HG03460 (cell line): ENCODE measurements at regions not wholly inside any gene's neighbourhood (a gene's known extent, or its start where the extent isn't known, plus 50 kb on each side); places are given as distances from the start of the nearest gene placed in this dataset.
"Not testable (repeated sequence)": the region's sequence is repeated elsewhere in the genome, so short reads cannot be mapped to it uniquely, and the experiment has no call there.

ENCODE experiments used
- ATAC-seq: cut with Tn5 transposase; IDR thresholded peaks from one replicate; pipeline ENCODE4 v1.9.1; 2021; ENCODE audit not compliant: unreplicated experiment

DNA sequence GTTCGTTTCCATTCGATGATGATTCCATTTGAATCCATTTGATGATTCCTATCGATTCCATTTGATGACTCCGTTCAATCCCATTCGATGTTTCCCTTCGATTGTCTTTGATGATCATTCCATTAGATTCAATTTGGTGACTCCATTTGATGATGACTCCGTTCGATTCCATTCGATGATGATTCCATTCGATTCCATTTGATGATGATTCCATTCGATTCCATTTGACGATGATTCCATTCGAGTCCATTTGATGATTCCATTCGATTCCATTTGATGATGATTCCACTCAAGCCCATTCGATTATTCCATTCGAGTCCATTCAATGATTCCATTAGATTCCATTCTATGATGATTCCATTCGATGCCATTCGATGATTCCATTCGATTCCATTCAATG lies 2730.6 kb downstream of the RPIA start:
- not testable (repeated sequence) for ATAC-seq

- ATAC-seq = not testable (repeated sequence)
These were observed 2735.7 kb downstream of the RPIA start for GRCh38 chr2:91427148-91427547.

GRCh38 chr2:91441932-91442245 lies 2750.4 kb downstream of the RPIA start:
- not testable (repeated sequence) for ATAC-seq

DNA sequence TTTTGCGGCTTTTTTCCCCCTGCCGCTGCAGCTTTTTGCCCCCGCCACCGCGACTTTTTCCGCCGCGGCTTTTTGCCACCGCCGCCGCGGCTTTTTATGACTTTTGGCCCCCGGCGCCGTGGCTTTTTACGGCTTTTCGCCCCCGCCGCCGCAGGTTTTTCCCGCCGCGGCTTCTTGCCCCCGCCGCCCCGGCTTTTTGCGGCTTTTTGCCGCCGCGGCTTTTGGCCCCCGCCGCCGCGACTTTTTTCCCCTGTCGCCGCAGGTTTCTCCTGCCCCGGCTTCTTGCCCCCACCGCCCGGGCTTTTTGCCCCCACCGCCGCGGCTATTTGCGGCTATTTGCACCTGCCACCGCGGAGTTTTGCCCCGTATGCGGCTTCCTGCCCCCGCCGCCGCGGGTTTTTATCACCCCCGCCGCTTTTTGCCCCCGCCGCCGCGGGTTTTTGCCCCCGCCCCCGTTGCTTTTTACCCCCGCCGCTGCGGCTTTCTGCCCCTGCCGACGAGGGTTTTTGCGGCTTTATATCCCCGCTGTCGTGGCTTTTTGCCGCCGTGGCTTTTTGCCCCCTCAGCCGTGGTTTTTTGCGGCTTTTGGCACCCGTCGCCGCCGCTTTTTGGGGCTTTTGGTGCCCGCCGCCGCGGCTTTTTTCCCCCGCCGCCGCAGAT lies 2750.9 kb downstream of the RPIA start:
- ATAC-seq = no peak

GRCh38 chr2:91442906-91443729 lies 2751.6 kb downstream of the RPIA start:
- ATAC-seq = not testable (repeated sequence)

- ATAC-seq = not testable (repeated sequence)
These were observed 2752.2 kb downstream of the RPIA start for GRCh38 chr2:91443730-91444115.

GRCh38 chr2:91445705-91446104 lies 2754.2 kb downstream of the RPIA start:
- ATAC-seq = not testable (repeated sequence)

DNA sequence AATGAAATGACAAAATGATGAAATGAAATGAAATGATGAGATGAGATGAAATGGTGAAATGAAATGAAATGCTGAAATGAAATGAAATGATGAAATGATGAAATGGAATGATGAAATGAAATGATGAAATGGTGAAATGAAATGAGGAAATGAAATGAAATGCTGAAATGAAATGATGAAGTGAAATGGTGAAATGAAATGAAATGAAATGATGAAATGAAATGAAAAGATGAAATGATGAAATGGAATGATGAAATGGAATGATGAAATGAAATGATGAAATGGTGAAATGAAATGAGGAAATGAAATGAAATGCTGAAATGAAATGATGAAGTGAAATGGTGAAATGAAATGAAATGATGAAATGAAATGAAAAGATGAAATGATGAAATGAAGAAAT lies 2755.0 kb downstream of the RPIA start:
- ATAC-seq = not testable (repeated sequence)

DNA sequence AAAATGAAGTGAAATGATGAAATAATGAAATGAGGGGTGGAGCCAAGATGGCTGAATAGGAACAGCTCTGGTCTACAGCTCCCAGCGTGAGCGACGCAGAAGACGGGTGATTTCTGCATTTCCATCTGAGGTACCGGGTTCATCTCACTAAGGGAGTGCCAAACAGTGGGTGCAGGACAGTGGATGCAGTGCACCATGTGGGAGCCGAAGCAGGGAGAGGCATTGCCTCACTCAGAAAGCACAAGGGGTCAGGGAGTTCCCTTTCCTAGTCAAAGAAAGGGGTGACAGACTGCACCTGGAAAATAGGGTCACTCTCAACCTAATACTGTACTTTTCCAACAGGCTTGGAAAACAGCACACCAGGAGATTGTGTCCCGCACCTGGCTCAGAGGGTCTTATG lies 2755.4 kb downstream of the RPIA start:
- not testable (repeated sequence) for ATAC-seq

DNA sequence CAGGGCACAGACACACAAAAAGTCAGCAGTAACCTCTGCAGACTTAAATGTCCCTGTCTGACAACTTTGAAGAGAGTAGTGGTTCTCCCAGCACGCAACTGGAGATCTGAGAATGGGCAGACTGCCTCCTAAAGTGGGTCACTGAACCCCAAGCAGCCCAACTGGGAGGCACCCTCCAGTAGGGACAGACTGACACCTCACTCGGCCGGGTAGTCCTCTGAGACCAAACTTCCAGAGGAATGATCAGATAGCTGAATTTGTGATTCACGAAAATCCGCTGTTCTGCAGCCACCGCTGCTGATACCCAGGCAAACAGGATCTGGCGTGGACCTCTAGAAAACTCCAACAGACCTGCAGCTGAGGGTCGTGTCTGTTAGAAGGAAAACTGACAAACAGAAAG lies 2756.0 kb downstream of the RPIA start:
- ATAC-seq = not testable (repeated sequence)

GRCh38 chr2:91462292-91462691 lies 2770.8 kb downstream of the RPIA start:
- ATAC-seq = not testable (repeated sequence)

DNA sequence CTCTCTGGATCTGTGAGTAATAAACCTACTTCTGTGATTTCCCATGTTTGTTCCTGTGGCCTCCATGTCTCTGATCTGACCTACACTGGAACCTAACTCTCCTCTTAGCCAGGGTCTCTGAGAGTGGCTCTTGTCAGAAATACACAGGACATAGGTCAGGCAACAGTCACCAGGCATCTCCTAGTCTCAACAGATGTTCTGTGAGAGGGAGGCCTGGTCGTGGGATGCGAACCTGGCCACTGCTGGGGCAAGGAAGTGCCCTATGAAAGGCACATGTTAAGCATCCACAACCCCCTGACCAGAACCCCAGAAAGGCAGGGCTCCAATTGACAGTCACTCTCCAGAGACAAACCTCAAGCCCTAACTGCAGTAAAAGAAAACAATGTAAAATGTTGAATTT lies 2771.5 kb downstream of the RPIA start:
- not testable (repeated sequence) for ATAC-seq

DNA sequence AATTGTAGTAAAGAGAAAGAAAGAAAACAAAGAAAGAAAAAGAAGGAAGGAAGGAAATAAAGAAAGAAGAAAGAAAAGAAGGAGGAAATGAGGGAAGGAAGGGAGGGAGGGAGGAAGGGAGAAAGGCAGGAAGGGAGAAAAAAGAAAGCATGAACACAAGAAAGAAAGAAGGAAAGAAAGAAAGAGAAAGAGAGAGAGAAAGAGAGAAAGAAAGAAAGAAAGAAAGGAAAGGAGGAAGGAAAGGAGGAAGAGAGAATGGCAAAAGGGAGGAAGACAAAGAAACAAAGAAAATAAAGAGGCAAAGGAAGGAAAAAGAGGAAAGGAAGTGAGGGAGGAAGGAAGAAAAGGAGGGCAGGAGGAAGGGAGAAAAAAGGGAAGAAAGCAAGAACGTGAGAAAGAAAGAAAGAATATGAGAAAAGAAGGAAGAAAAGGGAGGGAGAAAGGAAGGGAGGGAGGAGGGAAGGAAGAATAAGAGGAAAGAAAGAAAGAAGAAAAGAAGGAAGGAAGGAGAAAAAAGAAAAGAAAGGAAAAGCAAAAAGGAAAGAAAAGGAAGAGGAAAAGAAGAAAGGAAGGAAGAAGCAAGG lies 2775.4 kb downstream of the RPIA start:
- not testable (repeated sequence) for ATAC-seq

DNA sequence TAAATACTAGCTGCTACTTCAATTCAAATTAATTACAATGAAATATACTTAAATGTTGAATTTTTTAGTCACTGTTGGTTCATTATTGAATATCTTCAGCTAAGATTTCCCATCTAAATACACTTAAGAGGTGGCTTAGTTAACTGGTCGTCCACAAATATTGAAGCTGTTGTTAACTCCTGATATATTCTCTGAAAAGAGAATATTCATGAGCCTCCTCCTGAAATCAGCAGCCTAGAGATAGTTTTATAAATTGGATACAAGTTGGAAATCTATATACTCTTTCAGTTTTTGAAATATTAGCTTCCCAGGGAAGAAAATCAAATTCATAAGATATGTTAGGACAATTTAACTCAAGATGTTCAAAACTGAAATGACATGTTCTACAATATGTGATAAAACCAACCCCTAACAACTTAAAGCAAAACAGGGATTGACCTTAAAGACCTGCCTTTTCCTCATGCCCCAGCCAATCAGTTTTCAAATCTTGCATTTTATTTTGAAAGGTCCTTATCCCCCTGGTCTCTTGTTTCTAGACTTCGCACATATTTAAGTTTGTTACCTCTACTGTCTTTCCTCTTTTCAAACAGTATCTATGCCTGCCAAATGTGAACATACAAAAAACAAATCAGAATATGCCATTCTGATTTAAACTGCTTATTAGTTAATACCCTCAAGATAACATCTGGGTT lies 2784.9 kb downstream of the RPIA start:
- not testable (repeated sequence) for ATAC-seq

- not testable (repeated sequence) for ATAC-seq
These were observed 2785.4 kb downstream of the RPIA start for GRCh38 chr2:91476936-91477246.

GRCh38 chr2:91477291-91477690 lies 2785.8 kb downstream of the RPIA start:
- not testable (repeated sequence) for ATAC-seq

DNA sequence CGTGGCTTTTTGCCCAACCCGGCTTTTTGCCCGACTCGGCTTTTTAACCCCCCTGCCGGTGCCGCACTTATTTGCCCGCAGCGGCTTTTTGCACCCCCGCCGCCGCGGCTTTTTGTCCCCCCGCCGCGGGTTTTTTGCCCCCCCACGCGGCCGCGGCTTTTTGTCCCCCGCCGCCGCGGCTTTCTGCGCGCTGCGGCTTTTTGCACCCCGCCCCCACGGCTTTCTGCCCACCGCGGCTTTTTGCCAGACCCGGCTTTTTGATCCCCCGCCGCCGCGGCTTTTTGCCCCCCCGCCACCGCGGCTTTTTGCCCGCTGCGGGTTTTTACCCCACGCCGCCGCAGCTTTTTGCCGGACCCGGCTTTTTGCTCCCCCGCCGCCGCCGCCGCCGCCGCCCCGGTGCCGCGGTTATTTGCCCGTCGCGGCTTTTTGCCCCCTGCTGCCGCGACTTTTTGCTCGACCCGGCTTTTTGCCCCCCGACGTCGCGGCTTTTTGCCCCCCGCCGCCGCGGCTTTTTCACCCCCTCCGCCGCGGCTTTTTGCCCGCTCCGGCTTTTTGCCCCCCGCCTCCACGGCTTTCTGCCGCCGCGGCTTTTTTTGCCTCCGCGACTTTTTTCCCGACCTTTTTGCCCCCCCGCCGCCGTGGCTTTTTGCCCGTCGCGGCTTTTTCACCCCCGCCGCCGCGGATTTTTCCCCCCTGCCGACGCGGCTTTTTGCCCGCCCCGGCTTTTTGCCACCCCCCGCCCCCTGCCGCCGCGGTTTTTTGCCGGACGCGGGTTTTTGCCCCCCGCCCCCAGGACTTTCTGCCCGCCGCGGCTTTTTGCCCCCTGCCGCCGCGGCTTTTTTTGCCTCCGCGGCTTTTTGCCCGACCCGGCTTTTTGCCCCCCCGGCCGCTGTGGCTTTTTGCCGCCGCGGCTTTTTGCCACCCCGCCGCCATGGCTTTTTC lies 2786.5 kb downstream of the RPIA start:
- no peak for ATAC-seq

DNA sequence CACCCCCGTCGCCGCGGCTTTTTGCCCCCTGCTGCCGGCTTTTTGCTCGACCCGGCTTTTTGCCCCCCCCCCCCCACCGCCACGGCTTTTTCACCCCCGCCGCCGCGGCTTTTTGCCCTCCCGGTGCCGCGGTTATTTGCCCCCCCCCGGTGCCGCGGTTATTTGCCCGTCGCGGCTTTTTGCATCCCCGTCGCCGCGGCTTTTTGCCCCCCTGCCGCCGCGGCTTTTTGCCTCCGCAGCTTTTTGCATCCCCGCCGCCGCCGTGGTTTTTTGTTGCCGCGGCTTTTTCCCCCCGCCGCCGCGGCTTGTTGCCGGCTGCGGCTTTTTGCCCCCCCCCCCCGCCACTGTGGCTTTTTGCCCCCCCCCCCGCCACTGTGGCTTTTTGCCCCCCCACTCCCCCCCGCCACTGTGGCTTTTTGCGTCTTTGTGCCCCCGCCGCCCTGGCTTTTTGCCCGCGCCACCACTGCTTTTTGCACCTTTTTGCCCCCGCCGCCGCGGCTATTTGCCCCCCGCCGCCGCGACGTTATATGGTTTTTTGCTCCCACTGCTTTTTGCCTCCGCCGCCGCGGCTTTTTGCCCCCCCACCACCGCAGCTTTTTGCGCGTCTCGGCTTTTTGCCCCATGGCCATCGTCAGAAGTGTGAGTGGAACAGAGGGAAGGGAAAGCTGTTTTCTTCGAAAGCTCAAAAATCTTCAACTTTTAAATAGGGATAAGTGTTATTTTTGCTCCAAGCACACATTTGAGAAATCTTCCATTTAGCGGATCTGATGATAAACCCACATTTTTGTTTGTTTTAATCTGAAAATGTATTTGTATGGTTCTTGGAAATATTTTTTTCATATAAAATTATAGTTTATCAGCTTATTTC lies 2787.6 kb downstream of the RPIA start:
- not testable (repeated sequence) for ATAC-seq

- not testable (repeated sequence) for ATAC-seq
These were observed 2793.8 kb downstream of the RPIA start for GRCh38 chr2:91485226-91485625.
